D721Med (cell line): ENCODE measurements at regions not wholly inside any gene's neighbourhood (a gene's known extent, or its start where the extent isn't known, plus 50 kb on each side); places are given as distances from the start of the nearest gene placed in this dataset.

Source experiments
- DNase-seq: peaks from one replicate; pipeline ENCODE4 v3.0.0; 2011; ENCODE audit warnings: low spot score; ENCODE audit not compliant: insufficient read length
- FAIRE-seq: peaks from 2 replicates; lab custom pipeline; 2011; peaks lifted over from hg19 to GRCh38; lab: Jason Lieb, UNC
- CTCF ChIP-seq: IDR thresholded peaks from 2 replicates; pipeline ENCODE4 v1.5.1; 2012; ENCODE audit warnings: mild to moderate bottlenecking, control low read depth; ENCODE audit not compliant: insufficient read depth; ENCODE audit errors: missing control alignments

- FAIRE-seq (no peak), DNase-seq (no peak)
- no peak for TF ChIP-seq CTCF
Measured at GRCh38 chr7:13778967-13779366, 210.5 kb downstream of the ETV1 start.

GRCh38 chr7:13790611-13791010 is 198.9 kb downstream of the ETV1 start:
- TF ChIP-seq CTCF = no peak
- DNase-seq = no peak
- no peak for FAIRE-seq

- DNase-seq (no peak), FAIRE-seq (no peak)
- TF ChIP-seq CTCF = no peak
Measured at GRCh38 chr7:13792208-13792607, 197.3 kb downstream of the ETV1 start.

GRCh38 chr7:13793926-13794325 is 195.5 kb downstream of the ETV1 start:
- DNase-seq = no peak
- TF ChIP-seq CTCF = no peak
- no peak for FAIRE-seq

- FAIRE-seq = no peak
- TF ChIP-seq CTCF = no peak
- DNase-seq = no peak
Measured at GRCh38 chr7:13794581-13794980, 194.9 kb downstream of the ETV1 start.

GRCh38 chr7:13797545-13797944 is 191.9 kb downstream of the ETV1 start:
- DNase-seq (no peak), FAIRE-seq (no peak)
- TF ChIP-seq CTCF = no peak

- no peak for FAIRE-seq
- TF ChIP-seq CTCF = no peak
- no peak for DNase-seq
Measured at GRCh38 chr7:13800694-13801448, 188.6 kb downstream of the ETV1 start.
